Activated CD4-positive, alpha-beta T cell treated with anti-CD3 and anti-CD28 coated beads, Interleukin-2, amount 50 U/mL, for 16 hours (primary cell): ENCODE measurements at regions not wholly inside any gene's neighbourhood (a gene's known extent, or its start where the extent isn't known, plus 50 kb on each side); places are given as distances from the start of the nearest gene placed in this dataset.
"Not testable (repeated sequence)": the region's sequence is repeated elsewhere in the genome, so short reads cannot be mapped to it uniquely, and the experiment has no call there.

Experiments
- DNase-seq: peaks from one replicate; pipeline ENCODE4 v3.0.0-alpha.2; 2020

GRCh38 chr7:50853311-50853710 lies 70.6 kb upstream of the GRB10 start:
- no peak for DNase-seq

- DNase-seq: no peak
Measured at GRCh38 chr7:50852901-50853300, 70.2 kb upstream of the GRB10 start.

DNA sequence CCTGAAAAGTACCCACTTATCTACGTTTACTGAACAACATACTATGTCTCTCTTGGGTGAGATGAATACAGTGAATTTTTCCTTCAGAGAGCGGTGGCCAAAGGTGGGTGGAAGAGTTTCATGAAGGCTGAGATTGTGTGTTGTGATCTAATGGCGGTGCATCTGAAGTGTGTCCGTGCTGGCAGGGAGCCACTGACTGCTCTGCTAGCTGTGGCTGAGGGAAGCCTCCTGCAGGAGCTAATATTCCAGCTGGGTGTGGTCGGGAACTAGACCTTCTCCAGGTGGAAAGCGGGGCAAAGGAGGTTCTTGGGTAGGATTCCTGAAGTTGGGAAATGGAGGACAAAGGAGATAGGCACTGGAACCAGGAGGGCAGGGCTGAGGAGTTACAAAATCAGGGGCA lies 69.2 kb upstream of the GRB10 start:
- no peak for DNase-seq

DNA sequence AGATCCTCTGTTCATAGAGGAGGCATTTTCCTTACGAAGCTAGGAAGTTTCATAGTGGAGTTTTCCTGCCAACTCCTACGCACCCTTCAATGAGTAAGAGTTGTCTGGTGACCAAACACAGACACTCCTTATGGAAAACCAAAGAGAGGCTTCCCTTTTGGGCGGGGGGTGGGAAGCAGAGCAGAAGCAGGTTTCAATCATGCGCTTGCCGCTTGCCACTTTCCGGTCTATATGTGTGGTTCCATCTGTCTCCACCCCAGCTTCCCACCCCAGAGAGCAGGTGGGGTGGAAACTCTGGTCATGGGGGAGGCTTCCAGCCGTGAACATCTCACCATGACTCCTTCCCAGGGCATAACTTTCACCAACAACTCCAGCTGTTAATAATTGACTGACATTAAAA lies 68.8 kb upstream of the GRB10 start:
- no peak for DNase-seq

- DNase-seq: no peak
Measured at GRCh38 chr7:50849991-50850390, 67.3 kb upstream of the GRB10 start.

- no peak for DNase-seq
Measured at GRCh38 chr7:50848203-50848602, 65.5 kb upstream of the GRB10 start.

DNA sequence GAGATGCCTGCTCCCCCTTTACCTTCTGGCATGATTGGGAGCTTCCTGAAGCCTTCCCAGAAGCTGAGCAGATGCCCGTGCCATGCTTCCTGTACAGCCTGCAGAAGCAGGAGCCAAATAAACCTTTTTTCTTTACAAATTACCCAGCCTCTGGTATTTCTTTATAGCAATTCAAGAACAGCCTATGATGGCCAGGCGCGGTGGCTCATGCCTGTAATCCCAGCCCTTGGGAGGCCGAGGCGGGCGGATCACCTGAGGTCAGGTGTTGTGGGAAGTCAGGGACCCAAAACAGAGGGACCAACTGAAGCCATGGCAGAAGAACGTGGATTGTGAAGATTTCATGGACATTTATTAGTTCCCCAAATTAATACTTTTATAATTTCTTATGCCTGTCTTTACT lies 62.2 kb upstream of the GRB10 start:
- not testable (repeated sequence) for DNase-seq

GRCh38 chr7:50842041-50842440 lies 59.3 kb upstream of the GRB10 start:
- no peak for DNase-seq

DNA sequence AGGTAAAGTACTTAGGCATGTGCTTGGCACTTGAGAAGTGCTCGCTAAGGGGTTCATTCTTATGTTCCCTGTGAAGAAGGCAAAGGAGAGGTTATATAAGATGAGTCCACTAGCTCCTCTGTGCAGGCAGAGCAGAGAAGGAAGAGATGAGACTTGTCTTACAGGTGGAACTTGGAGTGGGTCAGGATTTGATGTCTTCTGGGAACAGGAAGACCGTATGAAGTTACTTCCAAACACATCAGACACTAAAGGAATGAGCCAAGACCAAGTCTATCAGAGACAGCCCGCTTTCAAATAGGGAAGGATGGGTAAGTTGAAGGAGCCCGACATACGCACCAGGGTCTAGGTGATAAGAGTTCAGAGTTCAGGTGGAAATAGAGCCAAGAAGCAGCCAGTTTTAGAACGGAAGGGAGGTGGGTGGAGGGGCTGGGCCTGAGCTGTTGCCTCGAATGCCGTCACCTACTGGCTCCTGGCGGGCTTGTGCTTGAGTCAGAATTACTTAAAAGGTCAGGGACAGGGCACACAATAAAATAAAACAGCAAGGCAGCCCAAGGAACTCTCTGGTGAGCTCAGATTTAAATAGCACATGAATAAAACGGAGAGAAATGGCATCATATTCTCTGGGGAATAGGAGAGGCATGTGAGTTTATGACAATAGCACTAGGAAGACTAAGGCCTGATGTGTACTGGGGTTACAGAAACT lies 56.1 kb upstream of the GRB10 start:
- DNase-seq: no peak

DNA sequence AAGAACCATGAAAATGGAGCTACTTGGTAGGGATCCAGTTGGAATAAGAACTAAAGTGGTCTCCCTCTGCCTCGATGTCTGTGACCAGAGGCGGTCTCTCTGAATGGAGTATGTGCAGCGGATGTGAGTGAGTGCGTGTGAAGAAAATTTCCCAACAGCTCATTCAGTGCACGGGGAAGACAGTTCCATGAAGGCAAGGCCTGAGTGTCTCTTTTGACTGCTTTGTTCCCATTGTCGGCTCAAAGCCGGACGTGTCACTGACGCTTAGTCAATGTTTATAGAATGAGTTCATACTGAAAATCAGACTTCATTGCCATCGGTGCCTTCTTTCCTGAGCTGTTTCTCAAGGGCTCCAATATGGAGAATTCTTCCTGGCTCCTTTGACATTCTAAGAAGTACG lies 55.3 kb upstream of the GRB10 start:
- DNase-seq: no peak

- DNase-seq: no peak
Measured at GRCh38 chr7:50836646-50837045, 54.0 kb upstream of the GRB10 start.

DNA sequence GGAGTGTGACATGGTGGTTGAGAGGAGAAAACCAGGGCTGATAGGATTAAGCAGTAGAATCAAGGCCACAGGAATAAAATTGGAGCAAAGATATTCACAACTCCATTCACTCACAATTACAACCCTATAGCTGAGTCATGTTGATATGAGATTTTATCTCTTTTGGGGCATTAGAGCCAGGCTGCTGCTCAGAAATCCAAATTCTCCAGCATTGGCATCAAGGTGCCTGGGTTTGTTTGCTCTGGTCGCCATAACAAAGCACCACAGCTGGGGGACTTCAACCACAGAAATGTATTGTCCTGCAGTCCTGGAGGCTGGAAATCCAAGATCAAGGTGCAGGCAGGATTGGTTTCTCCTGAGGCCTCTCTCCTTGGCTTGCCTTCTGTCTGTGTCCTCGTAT lies 52.5 kb upstream of the GRB10 start:
- no peak for DNase-seq

DNA sequence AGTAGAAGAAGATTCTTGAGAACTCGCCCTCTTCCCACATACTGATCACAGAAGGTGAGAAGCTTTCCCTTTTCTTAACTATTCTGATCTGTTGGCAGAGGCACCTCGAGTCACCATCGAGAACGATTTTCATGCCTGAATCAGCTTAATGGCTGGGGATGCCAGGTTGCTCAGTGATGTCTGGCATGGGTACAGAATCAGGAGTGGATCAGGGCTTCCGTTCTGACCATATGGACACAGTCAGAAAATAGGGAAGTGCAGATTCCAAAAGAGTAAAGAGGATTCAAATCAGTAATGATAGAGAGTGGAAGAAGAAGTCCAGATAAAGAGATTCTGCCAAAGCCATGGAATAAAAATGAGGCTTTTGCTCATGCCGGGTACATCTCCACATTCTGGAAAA lies 52.0 kb upstream of the GRB10 start:
- no peak for DNase-seq

- DNase-seq: no peak
Measured at GRCh38 chr7:50834031-50834535, 51.4 kb upstream of the GRB10 start.

DNA sequence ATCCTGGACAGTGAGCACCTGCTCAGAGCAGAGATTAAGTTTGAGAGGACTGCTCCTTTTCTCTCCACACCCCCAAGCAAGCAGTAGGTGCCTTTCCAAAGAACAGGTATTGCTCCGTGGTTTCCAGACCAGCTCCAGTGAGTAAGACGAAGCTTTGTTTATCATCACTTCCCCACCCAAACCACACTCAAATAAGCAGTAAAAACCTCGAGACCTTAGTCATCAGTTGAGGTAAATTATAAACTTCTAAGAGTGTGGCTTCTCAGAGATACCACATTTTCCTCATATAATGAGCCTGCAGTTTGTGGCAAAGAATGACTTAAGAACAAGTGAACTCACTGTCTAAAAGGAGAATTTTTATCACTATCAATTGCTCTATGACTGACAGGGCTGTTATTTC lies 50.0 kb upstream of the GRB10 start:
- DNase-seq: peak; percentile 85
